Kidney (tissue), 13 donors: ENCODE measurements at regions not wholly inside any gene's neighbourhood (a gene's known extent, or its start where the extent isn't known, plus 50 kb on each side); places are given as distances from the start of the nearest gene placed in this dataset.

Source experiments
- DNase-seq, 5 donors: peaks; one replicate each; pipeline ENCODE4 v3.0.0-alpha.2; 2013 to 2020
- FAIRE-seq: peaks from 2 replicates; lab custom pipeline; 2012; peaks lifted over from hg19 to GRCh38; lab: Jason Lieb, UNC
- H3K27ac ChIP-seq, 2 donors: one replicate each; pipeline ENCODE4 v1.7.0; 2013; ENCODE audit warnings: low read depth in 2 of 2, low read length in 2 of 2, inconsistent platforms in 1 of 2
- H3K27me3 ChIP-seq: one replicate; pipeline ENCODE4 v1.7.1; 2013; ENCODE audit warnings: low read length, inconsistent platforms; ENCODE audit not compliant: control insufficient read depth, insufficient read depth
- H3K36me3 ChIP-seq, 3 donors: one replicate each; pipeline versions ENCODE4 v1.7.0 to v1.7.1; 2013; ENCODE audit warnings: low read length in 3 of 3, control low read depth in 1 of 3, inconsistent platforms in 1 of 3; ENCODE audit not compliant: insufficient read depth in 3 of 3, control insufficient read depth in 2 of 3
- H3K4me1 ChIP-seq, 3 donors: one replicate each; pipeline versions ENCODE4 v1.7.0 to v1.7.1; 2013; ENCODE audit warnings: low read length in 3 of 3, inconsistent platforms in 1 of 3, low read depth in 1 of 3; ENCODE audit not compliant: control insufficient read depth in 2 of 3, insufficient read depth in 2 of 3
- H3K4me3 ChIP-seq, 3 donors: one replicate each; pipeline versions ENCODE4 v1.7.0 to v1.8.1; 2013; ENCODE audit warnings: low read length in 3 of 3, control low read depth in 1 of 3, inconsistent platforms in 1 of 3
- H3K9ac ChIP-seq, 3 donors: one replicate each; pipeline versions ENCODE4 v1.7.0 to v1.7.1; 2013; ENCODE audit warnings: low read length in 3 of 3, control low read depth in 1 of 3, inconsistent platforms in 1 of 3
- H3K9me3 ChIP-seq, 3 donors: one replicate each; pipeline versions ENCODE4 v1.7.0 to v1.7.1; 2013; ENCODE audit warnings: low read length in 3 of 3, control low read depth in 1 of 3, inconsistent platforms in 1 of 3; ENCODE audit not compliant: control insufficient read depth in 2 of 3, insufficient read depth in 1 of 3
- CTCF ChIP-seq: IDR thresholded peaks from 3 replicates; pipeline ENCODE4 v1.5.1; 2012; ENCODE audit warnings: mild to moderate bottlenecking, moderate library complexity, borderline replicate concordance; ENCODE audit not compliant: insufficient read depth; ENCODE audit errors: extremely low read depth
- intact Hi-C: fragments of 100-400 bp; cut with DNase I; formaldehyde crosslinking; loops from one replicate; pipeline ENCODE4 v1.11.1; 2022
- donor health status: control.
- donor health status: control.
- donor health status: control.
- donor health status: control.
- donor health status: control.
- donor health status: DM: yes; HTN: yes; CAD: no.
- donor health status: Normal renal cell carcinoma (clear cell type).

- no peak for TF ChIP-seq CTCF
- no peak for FAIRE-seq
Measured at GRCh38 chr7:12130609-12131008, 80.5 kb upstream of the TMEM106B start.

GRCh38 chr7:12131122-12131521, 80.0 kb upstream of the TMEM106B start:
- DNase-seq (no peak), FAIRE-seq (no peak)
- H3K9ac ChIP-seq = no peak overlapping the region
- H3K27ac ChIP-seq = no peak overlapping the region
- no peak for TF ChIP-seq CTCF
- H3K27me3 ChIP-seq = no peaks in the 10 kb centered on the region
- no peaks in the 10 kb centered on the region for H3K4me1 ChIP-seq
- no peaks in the 10 kb centered on the region for H3K9me3 ChIP-seq
- no peak overlapping the region for H3K4me3 ChIP-seq
- H3K36me3 ChIP-seq = no peaks in the 10 kb centered on the region
- intact Hi-C loops = no loop called here

More at GRCh38 chr7:12130609-12131008, 80.5 kb upstream of the TMEM106B start:
- Histone ChIP-seq H3K4me3 (no peak overlapping the region), H3K36me3 (no peaks in the 10 kb centered on the region), H3K9ac (no peak overlapping the region), H3K4me1 (no peaks in the 10 kb centered on the region), H3K27ac (no peak overlapping the region), H3K27me3 (no peaks in the 10 kb centered on the region), H3K9me3 (no peaks in the 10 kb centered on the region)
- no peak for DNase-seq
- intact Hi-C loops = no loop called here

DNA sequence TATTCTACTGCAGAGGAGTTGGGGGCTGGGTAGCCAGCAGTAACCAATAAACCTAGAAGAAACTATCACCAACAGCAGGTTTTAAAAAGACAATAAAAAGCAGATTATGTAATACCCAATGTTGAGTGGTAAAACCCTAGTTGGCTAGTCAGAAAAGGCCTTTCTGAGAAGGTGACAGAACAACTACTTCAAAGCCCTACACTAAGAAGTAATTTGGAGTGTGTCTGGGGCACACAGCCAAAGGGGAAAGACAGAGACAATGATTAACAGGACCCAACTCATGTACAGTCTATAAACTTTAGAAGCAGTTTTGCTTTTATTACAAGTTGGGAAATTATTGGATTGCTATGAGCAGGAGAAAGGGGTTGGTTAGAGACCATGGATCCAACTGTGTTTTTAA, 77.2 kb upstream of the TMEM106B start:
- Histone ChIP-seq H3K4me3 (no peak overlapping the region), H3K27me3 (no peaks in the 10 kb centered on the region), H3K27ac (no peak overlapping the region), H3K4me1 (no peaks in the 10 kb centered on the region), H3K9me3 (no peaks in the 10 kb centered on the region), H3K9ac (no peak overlapping the region), H3K36me3 (no peaks in the 10 kb centered on the region)
- peak in 2 of 5 donors; percentile 8 to 44 for DNase-seq
- no peak for TF ChIP-seq CTCF
- intact Hi-C loops = no loop called here
- FAIRE-seq = peak; percentile 45

GRCh38 chr7:12136523-12136922, 74.6 kb upstream of the TMEM106B start:
- Histone ChIP-seq H3K9ac (no peak overlapping the region), H3K27me3 (no peaks in the 10 kb centered on the region), H3K27ac (no peak overlapping the region), H3K4me1 (no peaks in the 10 kb centered on the region), H3K4me3 (no peak overlapping the region), H3K9me3 (no peaks in the 10 kb centered on the region), H3K36me3 (no peaks in the 10 kb centered on the region)
- FAIRE-seq (no peak), DNase-seq (no peak)
- intact Hi-C loops = no loop called here
- TF ChIP-seq CTCF = no peak
